GM12878 (cell line): ENCODE measurements at regions not wholly inside any gene's neighbourhood (a gene's known extent, or its start where the extent isn't known, plus 50 kb on each side); places are given as distances from the start of the nearest gene placed in this dataset.

Experiments
- ATAC-seq: fragments of 200-7000 bp; cut with Tn5 transposase; 3 replicates; pipeline ENCODE4 v1.9.1; 2020; ENCODE audit warnings: mild to moderate bottlenecking, moderate library complexity
- BruUV-seq: library from RNA; stranded (reverse); fragments of 400-500 nt; replicated peaks from 2 replicates; lab custom pipeline; 2021; lab: Mats Ljungman, UMichigan
- CTCF ChIA-PET: fragments of 300-600 bp; sonication (Branson Sonifier 250); formaldehyde crosslinking; extraction: SDS; loops from one replicate; lab custom pipeline; 2021; ENCODE audit warnings: inconsistent platforms; lab: Yijun Ruan, JAX
- POLR2A ChIA-PET: fragments of 350-600 bp; formaldehyde crosslinking; extraction: SDS; loops from one replicate; lab custom pipeline; 2021; ENCODE audit warnings: inconsistent platforms; lab: Charles Lee
- RAD21 ChIA-PET: fragments of 300-600 bp; sonication (Branson Sonifier 250); formaldehyde crosslinking; loops from one replicate; lab custom pipeline; 2023; ENCODE audit warnings: antibody characterized with exemption; ENCODE audit not compliant: unreplicated experiment; lab: Charles Lee
- SMC1A ChIA-PET: fragments of 300-600 bp; sonication (Branson Sonifier 250); formaldehyde crosslinking; loops from one replicate; lab custom pipeline; 2023; ENCODE audit not compliant: unreplicated experiment, uncharacterized antibody; lab: Charles Lee
- DNase-seq: peaks from one replicate; pipeline ENCODE4 v3.0.0-alpha.2; 2011; ENCODE audit warnings: low read depth, low spot score
- FAIRE-seq: peaks from 3 replicates; lab custom pipeline; 2011; peaks lifted over from hg19 to GRCh38; lab: Jason Lieb, UNC
- H2AFZ ChIP-seq: 2 replicates; pipeline ENCODE4 v1.6.0; 2011; ENCODE audit warnings: low read depth, low read length, control low read depth; ENCODE audit not compliant: control insufficient read depth
- H3K27ac ChIP-seq: 2 replicates; pipeline ENCODE4 v1.5.1; 2011; ENCODE audit warnings: control low read depth; ENCODE audit not compliant: control insufficient read depth, insufficient read depth
- H3K27me3 ChIP-seq, 2 experiments: replicated peaks in 1 of 2; 2 replicates each; pipeline versions ENCODE4 v1.6.0 to v1.6.1; 2011; ENCODE audit warnings: low read length in 1 of 2; ENCODE audit not compliant: control insufficient read depth in 2 of 2, insufficient read depth in 2 of 2
- H3K36me3 ChIP-seq, 2 experiments: 2 replicates each; pipeline ENCODE4 v1.5.1; 2011; ENCODE audit warnings: low read length in 1 of 2; ENCODE audit not compliant: control insufficient read depth in 2 of 2, insufficient read depth in 2 of 2
- H3K4me1 ChIP-seq: 2 replicates; pipeline ENCODE4 v1.6.1; 2011; ENCODE audit warnings: mild to moderate bottlenecking, low read length, moderate library complexity, mixed read lengths; ENCODE audit not compliant: control insufficient read depth, insufficient read depth
- H3K4me2 ChIP-seq: 2 replicates; pipeline ENCODE4 v1.6.0; 2011; ENCODE audit warnings: control low read depth; ENCODE audit not compliant: control insufficient read depth, insufficient read depth
- H3K4me3 ChIP-seq: fragments of 200-600 bp; sonication (generic); 2 replicates; pipeline ENCODE4 v1.5.1; 2016
- H3K79me2 ChIP-seq: 2 replicates; pipeline ENCODE4 v1.6.0; 2011; ENCODE audit warnings: low read length; ENCODE audit not compliant: control insufficient read depth, insufficient read depth
- H3K9ac ChIP-seq: 2 replicates; pipeline ENCODE4 v1.8.0; 2011; ENCODE audit warnings: low read length, control low read depth, mixed read lengths; ENCODE audit not compliant: control insufficient read depth, insufficient read depth
- H3K9me3 ChIP-seq: replicated peaks from 3 replicates; pipeline ENCODE4 v1.5.1; 2011; ENCODE audit warnings: mild to moderate bottlenecking, low read length; ENCODE audit not compliant: control insufficient read depth, insufficient read depth
- H4K20me1 ChIP-seq: 2 replicates; pipeline ENCODE4 v1.6.0; 2011; ENCODE audit not compliant: control insufficient read depth, insufficient read depth
- ATF3 ChIP-seq: IDR thresholded peaks from 2 replicates; pipeline ENCODE4 v1.6.1; 2011; ENCODE audit warnings: low read depth, mild to moderate bottlenecking, low read length, moderate library complexity, borderline replicate concordance; ENCODE audit errors: extremely low read depth
- CBX5 ChIP-seq: sonication (generic); IDR thresholded peaks from 2 replicates; pipeline ENCODE4 v1.6.1; 2016; ENCODE audit warnings: low read depth, moderate library complexity, mild to moderate bottlenecking, inconsistent platforms
- E2F4 ChIP-seq: IDR thresholded peaks from 2 replicates; pipeline ENCODE4 v1.6.1; 2012; ENCODE audit warnings: low read depth, low read length, improper control_type of control experiment
- IRF4 ChIP-seq: IDR thresholded peaks from 2 replicates; pipeline ENCODE4 v1.6.1; 2011; ENCODE audit warnings: low read depth, low read length
- JUND ChIP-seq: IDR thresholded peaks from 2 replicates; pipeline ENCODE4 v1.6.1; 2012; ENCODE audit warnings: low read depth, mild to moderate bottlenecking, low read length, improper control_type of control experiment, moderate library complexity
- MEF2A ChIP-seq: IDR thresholded peaks from 2 replicates; pipeline ENCODE4 v1.6.1; 2011; ENCODE audit warnings: low read depth, mild to moderate bottlenecking, low read length, moderate library complexity; ENCODE audit not compliant: insufficient read depth
- MTA3 ChIP-seq: IDR thresholded peaks from 2 replicates; pipeline ENCODE4 v1.6.1; 2012; ENCODE audit warnings: low read length, inconsistent platforms, borderline replicate concordance
- NFIC ChIP-seq: IDR thresholded peaks from 2 replicates; pipeline ENCODE4 v1.6.1; 2012; ENCODE audit warnings: low read depth, mild to moderate bottlenecking, inconsistent platforms, low read length, moderate library complexity
- NR2C2 ChIP-seq: IDR thresholded peaks from 2 replicates; pipeline ENCODE4 v1.6.1; 2011; ENCODE audit warnings: borderline replicate concordance, low read depth; ENCODE audit not compliant: control insufficient read depth, insufficient read length
- RCOR1 ChIP-seq: conservative IDR thresholded peaks from 2 replicates; pipeline ENCODE4 v1.6.1; 2012; ENCODE audit warnings: low read depth, low read length, improper control_type of control experiment
- RFX5 ChIP-seq: IDR thresholded peaks from 2 replicates; pipeline ENCODE4 v1.6.1; 2011; ENCODE audit warnings: low read depth, low read length, improper control_type of control experiment
- SIN3A ChIP-seq: IDR thresholded peaks from 2 replicates; pipeline ENCODE4 v1.6.1; 2012; ENCODE audit warnings: low read depth, low read length, improper control_type of control experiment
- YY1 ChIP-seq: IDR thresholded peaks from 2 replicates; pipeline ENCODE4 v1.6.1; 2011; ENCODE audit warnings: low read depth, mild to moderate bottlenecking, low read length
- ZBED1 ChIP-seq: IDR thresholded peaks from 2 replicates; pipeline ENCODE4 v1.6.1; 2016; ENCODE audit warnings: borderline replicate concordance
- ZNF207 ChIP-seq: fragments of 450-650 bp; IDR thresholded peaks from 2 replicates; pipeline ENCODE4 v1.6.1; 2014; ENCODE audit warnings: antibody characterized with exemption, mild to moderate bottlenecking, borderline replicate concordance
- ZNF274 ChIP-seq: IDR thresholded peaks from one replicate; pipeline ENCODE4 v1.8.0; 2011; ENCODE audit not compliant: insufficient read length, insufficient read depth
- WGBS: methylation state at CpG from one replicate; pipeline ENCODE4 v1.1.6; 2016; ENCODE audit warnings: low lambda C conversion rate; ENCODE audit not compliant: insufficient replicate concordance, insufficient coverage; ENCODE audit errors: missing lambda C conversion rate; 5-methylcytosine and 5-hydroxymethylcytosine counted together
- in situ Hi-C: fragments of 300-500 bp; cut with MboI; formaldehyde crosslinking; loops from 9 replicates; pipeline ENCODE4 v1.14.3; 2018; ENCODE audit warnings: mixed read lengths
- intact Hi-C: fragments of 100-400 bp; cut with micrococcal nuclease; formaldehyde crosslinking; loops from one replicate; pipeline ENCODE4 v1.14.2; 2022; ENCODE audit not compliant: unreplicated experiment
- TF ChIP-seq, protein P1 (sequence below): IDR thresholded peaks from 2 replicates; pipeline ENCODE4 v1.6.1; 2012; ENCODE audit warnings: low read depth, low read length, improper control_type of control experiment
- TF ChIP-seq, protein P2 (sequence below): fragments of 450-650 bp; formaldehyde crosslinking; IDR thresholded peaks from 2 replicates; pipeline ENCODE4 v1.4.0; 2022; ENCODE audit warnings: mild to moderate bottlenecking, moderate library complexity

- TF ChIP-seq E2F4 (no peak), IRF4 (no peak), NR2C2 (no peak), YY1 (no peak), CBX5 (no peak), ZBED1 (no peak), RCOR1 (no peak), MEF2A (no peak), RFX5 (no peak), ZNF207 (no peak)
- TF ChIP-seq, protein P1, sequence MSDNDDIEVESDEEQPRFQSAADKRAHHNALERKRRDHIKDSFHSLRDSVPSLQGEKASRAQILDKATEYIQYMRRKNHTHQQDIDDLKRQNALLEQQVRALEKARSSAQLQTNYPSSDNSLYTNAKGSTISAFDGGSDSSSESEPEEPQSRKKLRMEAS = no peak
These were observed 357.2 kb downstream of the USP25 start (continued) for GRCh38 chr21:16086936-16087335.

GRCh38 chr21:16087523-16087922 is 357.7 kb downstream of the USP25 start:
- intact Hi-C loops (no loop called here), in situ Hi-C loops (no loop called here)
- BruUV-seq = no TSS peak
- POLR2A ChIA-PET = interaction anchor here (0.6 kb wide), 1 partner anchor 1651 kb away, joined by 3 read pairs; no protein-coding TSS in a partner anchor
- no peak for DNase-seq
- no peaks in the 10 kb centered on the region for H3K79me2 ChIP-seq
- no peaks in the 10 kb centered on the region for H4K20me1 ChIP-seq
- no peaks in the 10 kb centered on the region for H3K36me3 ChIP-seq
- H3K9ac ChIP-seq = no peak overlapping the region
- H2AFZ ChIP-seq = no peak overlapping the region
- WGBS = 32% methylated on average over 1 of the region's 1 CpG
- no peak overlapping the region for H3K4me3 ChIP-seq
- H3K9me3 ChIP-seq = no peaks in the 10 kb centered on the region
- CTCF ChIA-PET = interaction anchor here (2.1 kb wide), 1 partner anchor 243 kb away, joined by 5 read pairs; no protein-coding TSS in a partner anchor
- SMC1A ChIA-PET = interaction anchor here (1.1 kb wide), 1 partner anchor 11 kb away, joined by 3 read pairs; no protein-coding TSS in a partner anchor
- no peaks in the 10 kb centered on the region for H3K27me3 ChIP-seq
- no peak for ATAC-seq
- no peaks in the 10 kb centered on the region for H3K4me1 ChIP-seq
- RAD21 ChIA-PET = no interaction called here
- no peak overlapping the region for H3K4me2 ChIP-seq
- no peak overlapping the region for H3K27ac ChIP-seq
- no peak for FAIRE-seq
- TF ChIP-seq ATF3 (no peak), E2F4 (no peak), SIN3A (no peak), NFIC (no peak), JUND (no peak), MTA3 (no peak), ZNF274 (no peak)
- TF ChIP-seq, protein P2, sequence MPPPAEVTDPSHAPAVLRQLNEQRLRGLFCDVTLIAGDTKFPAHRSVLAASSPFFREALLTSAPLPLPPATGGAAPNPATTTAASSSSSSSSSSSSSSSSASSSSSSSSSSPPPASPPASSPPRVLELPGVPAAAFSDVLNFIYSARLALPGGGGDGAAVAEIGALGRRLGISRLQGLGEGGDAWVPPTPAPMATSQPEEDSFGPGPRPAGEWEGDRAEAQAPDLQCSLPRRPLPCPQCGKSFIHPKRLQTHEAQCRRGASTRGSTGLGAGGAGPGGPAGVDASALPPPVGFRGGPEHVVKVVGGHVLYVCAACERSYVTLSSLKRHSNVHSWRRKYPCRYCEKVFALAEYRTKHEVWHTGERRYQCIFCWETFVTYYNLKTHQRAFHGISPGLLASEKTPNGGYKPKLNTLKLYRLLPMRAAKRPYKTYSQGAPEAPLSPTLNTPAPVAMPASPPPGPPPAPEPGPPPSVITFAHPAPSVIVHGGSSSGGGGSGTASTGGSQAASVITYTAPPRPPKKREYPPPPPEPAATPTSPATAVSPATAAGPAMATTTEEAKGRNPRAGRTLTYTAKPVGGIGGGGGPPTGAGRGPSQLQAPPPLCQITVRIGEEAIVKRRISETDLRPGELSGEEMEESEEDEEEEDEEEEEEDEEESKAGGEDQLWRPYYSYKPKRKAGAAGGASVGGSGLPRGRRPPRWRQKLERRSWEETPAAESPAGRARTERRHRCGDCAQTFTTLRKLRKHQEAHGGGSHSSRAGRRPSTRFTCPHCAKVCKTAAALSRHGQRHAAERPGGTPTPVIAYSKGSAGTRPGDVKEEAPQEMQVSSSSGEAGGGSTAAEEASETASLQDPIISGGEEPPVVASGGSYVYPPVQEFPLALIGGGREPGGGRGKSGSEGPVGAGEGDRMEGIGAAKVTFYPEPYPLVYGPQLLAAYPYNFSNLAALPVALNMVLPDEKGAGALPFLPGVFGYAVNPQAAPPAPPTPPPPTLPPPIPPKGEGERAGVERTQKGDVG (CRISPR knock-in tag) = no peak
